GM04504 (cell line): ENCODE measurements at regions not wholly inside any gene's neighbourhood (a gene's known extent, or its start where the extent isn't known, plus 50 kb on each side); places are given as distances from the start of the nearest gene placed in this dataset.
A peak's percentile ranks its signal among the peaks of the same experiment; 100 is the strongest.
"Not testable (repeated sequence)": the region's sequence is repeated elsewhere in the genome, so short reads cannot be mapped to it uniquely, and the experiment has no call there.

Experiments used
- DNase-seq: peaks from one replicate; pipeline ENCODE4 v3.0.0-alpha.2; 2012; ENCODE audit warnings: low read depth

GRCh38 chr7:17053164-17053563, 171.4 kb upstream of the AGR3 start:
- DNase-seq = not testable (repeated sequence)

- no peak for DNase-seq
These were observed 172.4 kb upstream of the AGR3 start for GRCh38 chr7:17054206-17054605.

- no peak for DNase-seq
These were observed 173.1 kb upstream of the AGR3 start for GRCh38 chr7:17054836-17055235.

- DNase-seq = no peak
These were observed 173.8 kb upstream of the AGR3 start for GRCh38 chr7:17055596-17055995.

GRCh38 chr7:17056491-17057142, 174.8 kb upstream of the AGR3 start:
- DNase-seq = no peak

GRCh38 chr7:17057143-17057509, 175.3 kb upstream of the AGR3 start:
- DNase-seq = no peak

DNA sequence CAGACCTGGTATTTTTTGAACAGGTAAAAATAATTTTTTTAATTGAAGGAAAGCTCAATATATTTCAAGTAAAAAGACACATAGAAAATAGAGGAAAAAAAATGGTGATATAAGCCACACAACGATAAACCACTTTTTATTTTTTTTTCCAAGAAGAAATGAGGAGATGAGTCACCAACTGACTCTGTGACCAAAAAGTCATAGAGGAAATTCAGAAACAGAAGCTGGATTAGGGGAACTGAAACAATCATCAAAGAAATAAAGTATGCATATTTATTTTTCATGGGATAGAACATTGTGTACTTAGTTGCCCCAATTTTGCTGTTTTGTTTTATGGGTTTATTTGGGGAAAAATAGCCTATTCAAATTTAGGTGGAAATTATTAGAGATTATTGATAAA, 176.8 kb upstream of the AGR3 start:
- no peak for DNase-seq

DNA sequence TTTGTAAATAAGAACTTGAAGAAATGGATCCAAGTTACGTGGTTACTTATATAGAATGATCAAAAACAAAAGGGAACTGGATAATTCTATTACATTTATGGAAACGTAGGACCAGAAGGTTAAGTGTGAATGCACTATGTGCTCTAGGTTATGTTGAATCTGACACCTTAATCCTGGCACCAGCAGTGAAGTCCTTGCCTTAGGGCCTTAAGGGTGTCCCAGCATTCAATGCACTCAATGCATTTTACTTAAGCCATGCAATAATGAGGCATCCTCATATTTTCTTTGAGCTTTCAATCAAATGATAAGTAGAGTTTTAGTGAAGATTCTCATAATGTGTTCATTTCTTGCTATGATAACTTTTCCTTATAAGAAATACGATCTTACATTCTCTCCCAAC, 178.3 kb upstream of the AGR3 start:
- no peak for DNase-seq

- DNase-seq = no peak
These were observed 179.7 kb upstream of the AGR3 start for GRCh38 chr7:17061443-17061842.

GRCh38 chr7:17062151-17063044, 180.6 kb upstream of the AGR3 start:
- DNase-seq = no peak

DNA sequence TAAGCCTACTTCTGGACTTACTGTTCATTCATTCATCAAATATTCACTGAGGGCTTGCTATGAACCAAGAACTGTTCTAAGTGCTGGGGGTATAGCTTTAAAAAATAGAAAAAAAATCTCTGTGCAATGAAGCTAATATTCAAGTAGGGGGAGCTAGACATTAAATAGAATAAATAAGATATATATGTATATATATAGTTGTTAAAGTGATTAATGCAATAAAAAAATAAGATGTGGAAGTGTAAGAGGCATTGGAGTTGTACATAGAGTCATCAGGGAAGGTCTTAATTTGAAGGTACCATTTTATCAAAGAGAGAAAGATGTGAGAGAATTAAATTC, 181.2 kb upstream of the AGR3 start:
- no peak for DNase-seq

GRCh38 chr7:17067691-17068090, 185.9 kb upstream of the AGR3 start:
- no peak for DNase-seq

GRCh38 chr7:17069146-17069545, 187.4 kb upstream of the AGR3 start:
- no peak for DNase-seq

- DNase-seq = no peak
These were observed 188.5 kb upstream of the AGR3 start for GRCh38 chr7:17070231-17070708.

GRCh38 chr7:17071866-17072265, 190.1 kb upstream of the AGR3 start:
- DNase-seq = no peak

DNA sequence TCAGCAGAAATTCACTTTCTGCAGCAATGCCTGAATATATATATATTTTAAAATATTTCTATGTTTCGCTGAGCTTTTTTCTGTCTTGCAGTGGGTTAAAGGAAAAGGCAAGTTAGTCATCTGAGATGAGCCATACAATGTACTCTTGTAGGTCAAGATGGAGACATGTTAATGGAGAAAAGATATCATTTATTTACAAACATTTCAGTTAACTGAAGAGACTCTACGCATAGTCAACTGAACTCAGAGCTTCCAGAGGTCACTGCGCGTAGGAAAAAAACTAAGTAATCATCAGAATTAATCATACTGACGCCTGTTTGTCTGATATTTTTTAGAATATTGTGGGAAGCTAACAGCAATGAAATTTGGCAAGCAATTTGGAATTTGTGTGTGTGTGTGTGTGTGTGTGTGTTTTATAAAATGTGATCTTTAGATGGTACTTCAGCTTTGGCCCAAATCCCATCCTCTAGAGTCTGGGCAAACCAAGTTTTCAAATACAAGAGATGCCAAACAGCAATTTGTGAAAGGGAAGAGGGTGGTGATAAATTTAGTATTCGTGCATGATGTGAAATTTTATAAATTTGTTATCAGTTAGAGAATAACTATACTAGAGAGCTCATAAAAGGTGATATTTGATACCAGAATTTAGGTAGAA, 193.9 kb upstream of the AGR3 start:
- no peak for DNase-seq

- no peak for DNase-seq
These were observed 196.5 kb upstream of the AGR3 start for GRCh38 chr7:17078298-17078697.

GRCh38 chr7:17083392-17084165, 201.8 kb upstream of the AGR3 start:
- DNase-seq = no peak

DNA sequence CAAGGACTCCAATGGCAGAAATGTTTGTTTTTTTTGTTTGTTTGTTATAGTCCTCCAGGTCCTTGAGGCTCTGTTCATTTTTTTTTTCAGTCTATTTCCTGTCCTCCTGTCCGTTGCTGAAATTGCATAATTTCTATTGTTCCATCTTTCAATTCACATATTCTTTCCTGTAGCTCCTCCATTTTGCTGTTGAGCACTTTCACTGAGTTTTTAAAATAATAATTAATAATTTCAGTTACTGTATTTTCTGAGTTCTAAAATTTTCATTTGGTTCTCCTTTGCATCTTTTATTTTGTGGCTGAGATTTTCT, 202.3 kb upstream of the AGR3 start:
- no peak for DNase-seq

DNA sequence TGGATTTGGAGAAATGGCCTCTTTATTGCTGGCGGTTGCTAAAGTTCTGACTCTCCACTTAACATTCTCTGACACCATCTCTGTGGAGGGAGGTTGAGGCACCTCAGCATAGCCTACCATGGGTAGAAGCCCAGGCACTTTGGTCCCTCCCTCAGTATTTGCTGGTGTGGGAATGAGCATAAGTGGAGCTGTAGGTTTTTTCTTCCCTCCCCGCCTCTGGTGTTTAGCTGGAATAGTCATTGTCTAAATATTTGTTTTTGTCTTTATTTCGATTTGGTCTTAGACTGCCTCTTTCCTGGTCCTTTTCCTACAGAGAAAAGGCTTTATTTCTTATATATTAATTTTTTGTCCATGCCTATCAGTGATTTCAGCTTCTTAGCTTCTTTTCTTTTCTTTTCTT, 203.4 kb upstream of the AGR3 start:
- DNase-seq = no peak

DNA sequence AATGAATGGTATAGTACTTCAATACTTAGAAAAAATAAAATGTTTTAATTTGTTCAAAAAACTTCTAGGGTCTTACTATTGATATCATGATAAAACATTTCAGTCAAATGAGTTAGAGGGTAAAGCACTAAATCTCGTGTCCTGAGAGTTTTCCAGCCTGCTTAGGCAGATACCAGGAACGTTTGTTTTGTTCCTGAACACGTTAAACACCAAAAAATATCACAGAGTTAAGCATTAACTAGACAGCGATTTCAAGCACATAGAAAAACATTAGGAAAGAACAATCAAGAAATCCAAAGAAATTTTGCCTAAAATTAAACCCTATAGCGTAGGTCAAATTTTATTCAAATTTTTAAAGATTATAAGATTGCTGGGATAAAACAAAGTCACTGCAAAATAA, 204.6 kb upstream of the AGR3 start:
- DNase-seq = no peak

GRCh38 chr7:17090751-17091150, 207.7 kb upstream of the AHR start:
- DNase-seq = peak; percentile 73

DNA sequence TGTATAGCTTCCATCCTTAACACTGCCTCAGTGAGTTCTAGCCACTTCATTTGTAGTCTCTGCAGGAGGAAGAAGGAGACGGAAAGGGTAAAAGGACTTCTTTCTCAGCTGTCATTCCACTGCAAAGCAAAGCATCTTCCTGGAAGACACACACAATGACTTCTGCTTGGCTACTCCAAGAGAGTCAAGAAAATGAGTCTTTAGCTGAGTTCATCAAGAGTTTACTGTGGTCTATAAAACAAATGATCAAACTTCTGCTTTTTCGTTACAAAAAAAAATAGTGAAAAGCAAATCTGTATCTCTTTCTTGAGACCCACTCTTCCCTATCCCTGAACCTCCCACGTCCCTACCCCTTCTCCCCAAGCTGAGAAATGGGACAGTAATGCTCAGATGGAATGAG, 205.0 kb upstream of the AHR start:
- DNase-seq = no peak
